ENCODE measurements at regions not wholly inside any gene's neighbourhood (a gene's known extent, or its start where the extent isn't known, plus 50 kb on each side); places are given as distances from the start of the nearest gene placed in this dataset.

- TF ChIP-seq CTCF (IDR thresholded peaks at IDR 0.05) (no peak), EZH2 (IDR thresholded peaks at IDR 0.05) (no peak)
These were observed 374.2 kb downstream of the MAN2A1 start for GRCh38 chr5:110063640-110064602.

All from neural progenitor cell (in vitro differentiated cells).